H7 (cell line): ENCODE measurements at regions not wholly inside any gene's neighbourhood (a gene's known extent, or its start where the extent isn't known, plus 50 kb on each side); places are given as distances from the start of the nearest gene placed in this dataset.
"Not testable (repeated sequence)": the region's sequence is repeated elsewhere in the genome, so short reads cannot be mapped to it uniquely, and the experiment has no call there.

Source experiments
- DNase-seq: peaks from one replicate; pipeline ENCODE4 v3.0.0; 2012
- H3K27me3 ChIP-seq: 2 replicates; pipeline ENCODE4 v1.6.0; 2011; ENCODE audit warnings: mild to moderate bottlenecking, low read length; ENCODE audit not compliant: control insufficient read depth, insufficient read depth
- H3K36me3 ChIP-seq: replicated peaks from 2 replicates; pipeline ENCODE4 v1.5.1; 2011; ENCODE audit warnings: low read length; ENCODE audit not compliant: control insufficient read depth, insufficient read depth
- H3K4me3 ChIP-seq: 2 replicates; pipeline ENCODE4 v1.5.1; 2011; ENCODE audit warnings: low read depth, mild to moderate bottlenecking, control low read depth, low read length, moderate library complexity; ENCODE audit not compliant: insufficient read depth

DNA sequence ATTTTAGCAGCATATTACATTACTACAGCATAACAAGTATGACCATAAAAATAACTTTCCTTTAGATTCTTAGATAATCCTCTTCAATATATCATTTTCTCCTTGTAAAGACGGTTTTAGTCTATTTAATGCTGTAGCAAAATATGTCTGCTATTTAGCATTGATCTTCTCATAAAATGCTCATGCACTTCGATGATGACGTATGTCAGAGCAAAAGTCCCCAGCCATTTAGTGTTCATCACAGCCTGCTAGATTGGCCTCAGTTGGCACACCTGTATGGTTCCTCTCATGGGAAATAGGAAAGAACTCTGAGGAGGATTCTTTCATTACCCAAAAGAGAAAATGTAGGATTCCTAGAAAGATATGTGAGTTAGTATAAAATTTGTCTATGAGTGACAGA is 232.2 kb downstream of the MAP2K6 start:
- H3K36me3 ChIP-seq, result no peaks in the 10 kb centered on the region
- no peak for DNase-seq
- H3K27me3 ChIP-seq, result no peaks in the 10 kb centered on the region
- no peak overlapping the region for H3K4me3 ChIP-seq

DNA sequence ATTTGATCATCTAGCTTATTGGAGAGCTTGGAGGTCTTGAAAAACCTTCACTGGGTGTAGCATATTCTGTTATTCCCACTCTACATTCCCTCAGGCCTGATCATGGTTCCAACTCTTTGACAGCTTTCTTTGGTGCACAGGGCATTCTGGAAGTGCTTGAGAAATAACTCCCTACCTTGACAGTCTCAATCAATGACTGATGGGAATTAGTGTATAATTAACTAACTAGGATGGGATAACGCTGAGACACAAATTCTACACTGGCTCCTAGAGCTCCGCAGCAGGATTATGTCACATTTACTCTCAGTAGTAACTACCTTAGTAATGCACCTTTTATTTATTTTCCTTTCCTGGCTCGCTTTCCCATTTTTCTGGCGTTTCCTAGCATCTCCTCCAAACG is 236.4 kb downstream of the MAP2K6 start:
- Histone ChIP-seq H3K36me3 (no peaks in the 10 kb centered on the region), H3K4me3 (no peak overlapping the region), H3K27me3 (no peaks in the 10 kb centered on the region)
- DNase-seq, result no peak

- Histone ChIP-seq H3K4me3 (no peak overlapping the region), H3K36me3 (no peaks in the 10 kb centered on the region), H3K27me3 (no peaks in the 10 kb centered on the region)
- DNase-seq, result no peak
These were observed 237.4 kb downstream of the MAP2K6 start for GRCh38 chr17:69651921-69652320.

- H3K4me3 ChIP-seq, result no peak overlapping the region
- H3K27me3 ChIP-seq, result no peaks in the 10 kb centered on the region
- H3K36me3 ChIP-seq, result no peaks in the 10 kb centered on the region
- DNase-seq, result no peak
These were observed 240.7 kb downstream of the MAP2K6 start for GRCh38 chr17:69654981-69655855.

DNA sequence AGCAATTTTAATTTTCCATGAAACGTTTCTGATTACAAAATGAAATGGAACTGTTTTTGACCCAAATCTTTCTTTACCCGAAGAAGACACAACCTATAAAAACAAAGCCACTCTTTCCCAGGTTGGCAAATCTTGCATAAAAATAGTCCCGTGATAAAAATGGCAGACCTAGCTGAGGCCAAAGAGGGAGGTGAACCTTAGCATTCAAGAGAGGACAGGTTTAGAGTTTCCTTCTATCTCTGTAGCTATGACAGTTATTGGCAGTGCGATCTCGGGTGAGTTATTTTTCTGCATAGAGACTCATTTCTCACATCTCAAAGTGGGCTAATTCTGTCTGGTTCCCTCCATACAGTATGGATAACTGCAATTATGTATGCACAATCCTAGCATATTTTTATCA is 241.4 kb downstream of the MAP2K6 start:
- H3K36me3 ChIP-seq, result no peaks in the 10 kb centered on the region

DNA sequence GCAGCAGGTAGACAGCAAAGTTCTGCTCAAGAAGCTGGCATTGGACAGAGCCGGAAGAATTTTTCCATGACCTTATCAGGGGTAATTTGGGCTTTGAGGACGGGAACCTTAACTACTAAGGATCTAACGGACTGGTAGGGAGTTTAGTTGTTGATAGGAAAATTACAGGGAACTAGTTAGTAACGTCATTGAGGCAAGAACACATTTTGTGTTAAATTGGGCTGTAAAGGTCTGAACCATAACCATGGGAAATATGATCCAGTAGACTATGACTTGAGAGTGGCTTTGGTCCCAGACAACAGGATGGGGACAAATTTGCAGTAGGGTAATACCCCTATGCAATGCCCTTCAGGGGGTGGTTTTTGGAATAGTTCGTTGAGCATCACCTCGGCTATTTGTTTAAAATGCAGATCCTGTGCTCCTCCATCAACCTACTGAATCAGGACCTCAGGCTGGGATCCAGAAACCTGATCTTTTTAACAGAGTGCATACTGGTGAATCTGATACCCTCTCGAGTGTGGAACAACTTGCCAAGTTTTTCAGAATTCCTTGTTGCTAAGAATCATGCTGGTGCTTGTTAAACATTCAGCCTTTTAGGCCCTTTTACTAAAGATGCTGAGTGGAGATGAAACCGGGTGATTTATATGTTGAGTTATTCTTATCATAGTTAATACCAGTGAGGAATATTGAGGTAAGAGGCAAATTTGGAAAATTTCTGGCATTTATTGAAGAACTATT is 255.1 kb downstream of the MAP2K6 start:
- Histone ChIP-seq H3K36me3 (no peaks in the 10 kb centered on the region), H3K27me3 (no peaks in the 10 kb centered on the region), H3K4me3 (no peak overlapping the region)
- DNase-seq, result no peak

More for the DNA sequence above, 241.4 kb downstream of the MAP2K6 start:
- no peak overlapping the region for H3K4me3 ChIP-seq
- H3K27me3 ChIP-seq, result no peaks in the 10 kb centered on the region
- no peak for DNase-seq

- no peak for DNase-seq
- H3K4me3 ChIP-seq, result no peak overlapping the region
- H3K36me3 ChIP-seq, result no peaks in the 10 kb centered on the region
- no peaks in the 10 kb centered on the region for H3K27me3 ChIP-seq
These were observed 258.4 kb downstream of the MAP2K6 start for GRCh38 chr17:69672924-69673323.

GRCh38 chr17:69677130-69677529 is 262.6 kb downstream of the MAP2K6 start:
- DNase-seq, result no peak
- no peak overlapping the region for H3K4me3 ChIP-seq
- H3K36me3 ChIP-seq, result no peaks in the 10 kb centered on the region
- no peaks in the 10 kb centered on the region for H3K27me3 ChIP-seq

DNA sequence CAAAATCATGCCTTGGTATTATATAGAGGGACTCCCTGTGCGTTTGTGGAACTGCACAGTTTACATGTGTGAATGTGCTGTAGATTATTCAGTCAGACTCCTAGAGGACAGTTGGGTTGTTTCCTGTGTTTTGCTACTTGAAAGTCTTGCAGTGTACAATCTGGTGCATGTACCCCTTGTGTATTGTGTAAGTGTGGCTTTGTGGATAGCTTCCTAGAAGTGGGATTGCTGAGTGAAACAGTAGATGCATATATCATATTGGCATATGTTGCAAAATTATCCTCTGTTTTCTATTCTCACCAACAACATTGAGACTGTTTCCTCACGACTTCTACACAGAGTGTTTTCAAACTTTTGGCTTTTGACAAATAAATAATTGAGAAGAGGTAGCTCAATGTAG is 263.7 kb downstream of the MAP2K6 start:
- no peak for DNase-seq
- no peaks in the 10 kb centered on the region for H3K36me3 ChIP-seq
- no peak overlapping the region for H3K4me3 ChIP-seq
- no peaks in the 10 kb centered on the region for H3K27me3 ChIP-seq

- Histone ChIP-seq H3K4me3 (no peak overlapping the region), H3K27me3 (no peaks in the 10 kb centered on the region), H3K36me3 (no peaks in the 10 kb centered on the region)
- DNase-seq, result no peak
These were observed 265.3 kb downstream of the MAP2K6 start for GRCh38 chr17:69679829-69680228.

DNA sequence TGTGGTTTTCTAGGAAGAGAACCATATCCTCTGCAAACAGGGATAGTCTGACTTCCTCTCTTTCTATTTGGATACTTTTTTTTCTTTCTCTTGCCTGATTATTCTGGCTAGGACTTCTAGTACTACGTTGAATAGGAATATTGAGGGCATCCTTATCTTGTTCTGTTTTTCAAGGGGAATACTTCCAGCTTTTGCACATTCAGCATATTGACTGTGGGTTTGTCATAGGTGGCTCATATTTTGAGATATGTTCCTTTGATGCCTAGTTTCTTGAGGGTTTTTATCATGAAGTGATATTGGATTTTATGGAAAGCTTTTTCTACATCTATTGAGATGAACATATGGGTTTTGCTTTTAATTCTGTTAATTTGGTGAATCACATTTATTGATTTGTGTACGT is 269.8 kb downstream of the MAP2K6 start:
- Histone ChIP-seq H3K27me3 (no peaks in the 10 kb centered on the region), H3K36me3 (no peaks in the 10 kb centered on the region), H3K4me3 (no peak overlapping the region)
- DNase-seq, result no peak

GRCh38 chr17:69685150-69685549 is 270.7 kb downstream of the MAP2K6 start:
- H3K4me3 ChIP-seq, H3K27me3 ChIP-seq, H3K36me3 ChIP-seq, DNase-seq: not testable (repeated sequence)

DNA sequence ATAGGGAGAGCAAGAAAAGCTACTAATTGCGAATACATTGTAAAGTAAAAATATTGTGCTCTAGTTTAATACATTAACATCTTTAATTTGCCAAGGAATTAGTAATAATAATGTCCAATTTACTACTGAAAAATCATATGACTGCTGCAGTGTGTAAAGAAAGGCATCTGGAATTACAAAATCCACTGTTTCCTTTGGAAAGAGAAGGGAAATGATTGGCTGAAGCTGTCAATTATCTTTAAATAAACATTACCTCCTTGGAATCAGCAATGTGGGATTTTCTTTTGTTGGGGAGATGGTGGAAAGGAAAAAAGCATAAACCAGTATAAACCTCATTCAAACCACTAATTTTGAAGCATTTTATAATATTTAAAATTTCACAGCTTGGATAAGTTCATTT is 276.0 kb downstream of the MAP2K6 start:
- H3K4me3 ChIP-seq, result no peak overlapping the region
- no peaks in the 10 kb centered on the region for H3K36me3 ChIP-seq
- no peaks in the 10 kb centered on the region for H3K27me3 ChIP-seq
- no peak for DNase-seq

GRCh38 chr17:69692171-69692570 is 277.7 kb downstream of the MAP2K6 start:
- DNase-seq, result no peak
- no peaks in the 10 kb centered on the region for H3K36me3 ChIP-seq
- H3K27me3 ChIP-seq, result no peaks in the 10 kb centered on the region

GRCh38 chr17:69695646-69696045 is 281.1 kb downstream of the MAP2K6 start:
- no peak for DNase-seq
- Histone ChIP-seq H3K27me3 (no peaks in the 10 kb centered on the region), H3K4me3 (no peak overlapping the region), H3K36me3 (no peaks in the 10 kb centered on the region)

More at GRCh38 chr17:69692171-69692570, 277.7 kb downstream of the MAP2K6 start:
- no peak overlapping the region for H3K4me3 ChIP-seq
